Loucy (cell line): ENCODE measurements at regions not wholly inside any gene's neighbourhood (a gene's known extent, or its start where the extent isn't known, plus 50 kb on each side); places are given as distances from the start of the nearest gene placed in this dataset.

Experiments
- H2AFZ ChIP-seq: fragments of 200-600 bp; sonication (generic); 2 replicates; pipeline ENCODE4 v1.6.0; 2016; ENCODE audit warnings: antibody characterized with exemption, mild to moderate bottlenecking, low read length, moderate library complexity
- H3F3A ChIP-seq: fragments of 200-600 bp; 2 replicates; pipeline ENCODE4 v1.6.0; 2016; ENCODE audit warnings: antibody characterized with exemption, low read depth, mild to moderate bottlenecking
- H3K27me3 ChIP-seq: fragments of 200-600 bp; sonication (generic); 2 replicates; pipeline ENCODE4 v1.6.1; 2014; ENCODE audit warnings: low read length, mild to moderate bottlenecking; ENCODE audit not compliant: insufficient read depth, poor library complexity, severe bottlenecking
- H3K36me3 ChIP-seq: fragments of 200-600 bp; sonication (generic); 2 replicates; pipeline ENCODE4 v1.6.1; 2016; ENCODE audit warnings: low read length; ENCODE audit not compliant: insufficient read depth
- H3K4me1 ChIP-seq: fragments of 200-600 bp; sonication (generic); 2 replicates; pipeline ENCODE4 v1.5.1; 2014; ENCODE audit warnings: low read length, mild to moderate bottlenecking; ENCODE audit not compliant: insufficient read depth, poor library complexity, severe bottlenecking
- H3K4me2 ChIP-seq: fragments of 200-600 bp; sonication (generic); 2 replicates; pipeline ENCODE4 v1.6.0; 2014; ENCODE audit warnings: antibody characterized with exemption, low read length, low read depth, mild to moderate bottlenecking; ENCODE audit not compliant: poor library complexity, severe bottlenecking
- H3K4me3 ChIP-seq: fragments of 200-600 bp; sonication (generic); 2 replicates; pipeline ENCODE4 v1.5.1; 2014; ENCODE audit warnings: low read length, mild to moderate bottlenecking, mixed read lengths; ENCODE audit not compliant: poor library complexity, severe bottlenecking
- H3K79me2 ChIP-seq: fragments of 200-600 bp; sonication (generic); 2 replicates; pipeline ENCODE4 v1.6.1; 2014; ENCODE audit warnings: low read length; ENCODE audit not compliant: insufficient read depth
- H3K9ac ChIP-seq: fragments of 200-600 bp; sonication (generic); 2 replicates; pipeline ENCODE4 v1.6.0; 2014; ENCODE audit warnings: mild to moderate bottlenecking, low read depth, low read length, moderate library complexity; ENCODE audit not compliant: poor library complexity, severe bottlenecking
- H3K9me2 ChIP-seq: fragments of 200-600 bp; sonication (generic); replicated peaks from 2 replicates; pipeline ENCODE4 v1.6.1; 2016; ENCODE audit warnings: low read depth, low read length, mixed read lengths
- H3K9me3 ChIP-seq: fragments of 200-600 bp; sonication (generic); 2 replicates; pipeline ENCODE4 v1.6.1; 2014; ENCODE audit warnings: mild to moderate bottlenecking, antibody characterized with exemption, low read length, low read depth; ENCODE audit not compliant: insufficient read depth
- H4K20me1 ChIP-seq: fragments of 200-600 bp; sonication (generic); 2 replicates; pipeline ENCODE4 v1.6.0; 2014; ENCODE audit warnings: antibody characterized with exemption, low read length, mild to moderate bottlenecking; ENCODE audit not compliant: insufficient read depth, poor library complexity, severe bottlenecking
- CTCF ChIP-seq: fragments of 200-600 bp; sonication (generic); conservative IDR thresholded peaks from 2 replicates; pipeline ENCODE4 v1.5.1; 2014; ENCODE audit warnings: mild to moderate bottlenecking, antibody characterized with exemption, low read length
- EZH2phosphoT487 ChIP-seq: fragments of 200-600 bp; IDR thresholded peaks from 2 replicates; pipeline ENCODE4 v1.6.1; 2018; ENCODE audit warnings: antibody characterized with exemption, mild to moderate bottlenecking, moderate library complexity, borderline replicate concordance

- H4K20me1 ChIP-seq: no peaks in the 10 kb centered on the region
- no peak overlapping the region for H3K9ac ChIP-seq
- peaks cover 8% of the 10 kb centered on the region; the same call in 1 of the 2 replicates for H3K9me3 ChIP-seq
- H3K79me2 ChIP-seq: no peaks in the 10 kb centered on the region
- H3K4me3 ChIP-seq: no peak overlapping the region
- no peaks in the 10 kb centered on the region for H3K36me3 ChIP-seq
- H3K27me3 ChIP-seq: no peaks in the 10 kb centered on the region
- no peak overlapping the region for H2AFZ ChIP-seq
- TF ChIP-seq EZH2phosphoT487: no peak
- no peak for TF ChIP-seq CTCF
- no peaks in the 10 kb centered on the region for H3K4me1 ChIP-seq
- no peaks in the 10 kb centered on the region for H3F3A ChIP-seq
- H3K9me2 ChIP-seq: no peaks in the 10 kb centered on the region
- H3K4me2 ChIP-seq: no peak overlapping the region
Measured at GRCh38 chr2:239602290-239603282, 201.8 kb upstream of the HDAC4 start.

- TF ChIP-seq CTCF: no peak
- no peak for TF ChIP-seq EZH2phosphoT487
- H3K4me1 ChIP-seq: no peaks in the 10 kb centered on the region
- no peaks in the 10 kb centered on the region for H3K9me2 ChIP-seq
- no peaks in the 10 kb centered on the region for H3F3A ChIP-seq
- H3K9ac ChIP-seq: no peak overlapping the region
- no peaks in the 10 kb centered on the region for H3K27me3 ChIP-seq
- H3K79me2 ChIP-seq: no peaks in the 10 kb centered on the region
- H3K36me3 ChIP-seq: no peaks in the 10 kb centered on the region
- H4K20me1 ChIP-seq: no peaks in the 10 kb centered on the region
- no peak overlapping the region for H3K4me3 ChIP-seq
- peaks cover 8% of the 10 kb centered on the region; the same call in 1 of the 2 replicates for H3K9me3 ChIP-seq
- H2AFZ ChIP-seq: no peak overlapping the region
- H3K4me2 ChIP-seq: no peak overlapping the region
Measured at GRCh38 chr2:239601880-239602279, 201.1 kb upstream of the HDAC4 start.

GRCh38 chr2:239601201-239601851, 200.5 kb upstream of the HDAC4 start:
- H3K9me3 ChIP-seq: peaks cover 12% of the 10 kb centered on the region; the same call in 1 of the 2 replicates
- no peaks in the 10 kb centered on the region for H3K27me3 ChIP-seq

More at GRCh38 chr2:239601201-239601851, 200.5 kb upstream of the HDAC4 start:
- no peak overlapping the region for H3K4me3 ChIP-seq
- no peak overlapping the region for H3K9ac ChIP-seq
- no peaks in the 10 kb centered on the region for H4K20me1 ChIP-seq
- H3K36me3 ChIP-seq: no peaks in the 10 kb centered on the region
- TF ChIP-seq EZH2phosphoT487 (no peak), CTCF (no peak)
- no peaks in the 10 kb centered on the region for H3F3A ChIP-seq
- no peak overlapping the region for H2AFZ ChIP-seq
- H3K4me2 ChIP-seq: no peak overlapping the region
- H3K79me2 ChIP-seq: no peaks in the 10 kb centered on the region
- no peaks in the 10 kb centered on the region for H3K4me1 ChIP-seq
- H3K9me2 ChIP-seq: no peaks in the 10 kb centered on the region
